K562 (cell line): ENCODE measurements at regions not wholly inside any gene's neighbourhood (a gene's known extent, or its start where the extent isn't known, plus 50 kb on each side); places are given as distances from the start of the nearest gene placed in this dataset.

Experiments used
- ATF6 ChIP-seq: sonication (generic); formaldehyde crosslinking; IDR thresholded peaks from 2 replicates; pipeline ENCODE4 v1.4.0; 2020; ENCODE audit warnings: mild to moderate bottlenecking, missing genetic modification reagents
- BDP1 ChIP-seq: IDR thresholded peaks from 3 replicates; pipeline ENCODE4 v1.6.1; 2011; ENCODE audit not compliant: insufficient read length, insufficient read depth
- CC2D1A ChIP-seq: fragments of 450-650 bp; IDR thresholded peaks from 2 replicates; pipeline ENCODE4 v1.6.1; 2017; ENCODE audit warnings: mild to moderate bottlenecking
- CEBPB ChIP-seq: fragments of 450-650 bp; IDR thresholded peaks from 2 replicates; pipeline ENCODE4 v1.6.1; 2016; ENCODE audit warnings: missing genetic modification characterization, missing compliant biosample characterization
- DDX20 ChIP-seq: fragments of 450-650 bp; IDR thresholded peaks from 2 replicates; pipeline ENCODE4 v1.6.1; 2016; ENCODE audit warnings: missing genetic modification characterization, low read depth, mild to moderate bottlenecking, missing compliant biosample characterization, moderate library complexity
- DIDO1 ChIP-seq: fragments of 450-650 bp; IDR thresholded peaks from 2 replicates; pipeline ENCODE4 v1.6.1; 2016; ENCODE audit warnings: low read depth, missing biosample characterization, missing genetic modification characterization
- FOS ChIP-seq: IDR thresholded peaks from 3 replicates; pipeline ENCODE4 v1.6.1; 2011; ENCODE audit not compliant: insufficient read length; ENCODE audit errors: extremely low read depth
- FOSL1 ChIP-seq: fragments of 200-800 bp; sonication (Bioruptor generic); conservative IDR thresholded peaks from 2 replicates; pipeline ENCODE4 v1.6.1; 2016; ENCODE audit warnings: missing genetic modification characterization, missing compliant biosample characterization
- FOXK1 ChIP-seq: sonication (generic); formaldehyde crosslinking; IDR thresholded peaks from 2 replicates; pipeline ENCODE4 v1.8.0; 2022; ENCODE audit warnings: missing genetic modification reagents, mild to moderate bottlenecking, borderline replicate concordance
- GMEB1 ChIP-seq: fragments of 250-450 bp; sonication (Bioruptor Pico); IDR thresholded peaks from 2 replicates; pipeline ENCODE4 v1.4.0; 2020; ENCODE audit warnings: mild to moderate bottlenecking
- HEY1 ChIP-seq: fragments of 250-450 bp; sonication (Bioruptor Pico); IDR thresholded peaks from 2 replicates; pipeline ENCODE4 v1.5.0; 2020; ENCODE audit warnings: mild to moderate bottlenecking, moderate library complexity, borderline replicate concordance
- HNRNPLL ChIP-seq: fragments of 200-400 bp; formaldehyde crosslinking; IDR thresholded peaks from 2 replicates; pipeline ENCODE4 v1.6.1; 2017; ENCODE audit warnings: low read length, low read depth, mild to moderate bottlenecking; ENCODE audit not compliant: poor library complexity, severe bottlenecking
- KAT2B ChIP-seq: IDR thresholded peaks from one replicate; pipeline ENCODE4 v1.6.1; 2012; ENCODE audit warnings: low read depth, mild to moderate bottlenecking, control low read depth, inconsistent platforms, low read length, moderate library complexity
- MCM3 ChIP-seq: fragments of 450-650 bp; IDR thresholded peaks from 2 replicates; pipeline ENCODE4 v1.6.1; 2016
- MCM5 ChIP-seq: fragments of 450-650 bp; IDR thresholded peaks from 2 replicates; pipeline ENCODE4 v1.6.1; 2016; ENCODE audit warnings: low read depth
- NCOA1 ChIP-seq: fragments of 450-650 bp; IDR thresholded peaks from 2 replicates; pipeline ENCODE4 v1.6.1; 2016; ENCODE audit warnings: low read depth
- NR2C1 ChIP-seq, 2 experiments: fragments of 450-650 bp; IDR thresholded peaks; 2 replicates each; pipeline ENCODE4 v1.6.1; 2017; ENCODE audit warnings: mild to moderate bottlenecking in 2 of 2, antibody characterized with exemption in 1 of 2, inconsistent platforms in 1 of 2, missing compliant biosample characterization in 1 of 2, missing genetic modification characterization in 1 of 2
- RCOR1 ChIP-seq, 2 experiments: IDR thresholded peaks; 2 replicates each; pipeline ENCODE4 v1.6.1; 2012; ENCODE audit warnings: low read depth in 2 of 2, low read length in 2 of 2, borderline replicate concordance in 1 of 2, improper control_type of control experiment in 1 of 2
- RHOXF2B ChIP-seq: fragments of 250-450 bp; sonication (Bioruptor Pico); conservative IDR thresholded peaks from 2 replicates; pipeline ENCODE4 v1.5.1; 2021
- TAL1 ChIP-seq: fragments of 450-650 bp; IDR thresholded peaks from 2 replicates; pipeline ENCODE4 v1.6.1; 2016; ENCODE audit warnings: mild to moderate bottlenecking
- TBL1XR1 ChIP-seq, 2 experiments: IDR thresholded peaks; 2 replicates each; pipeline ENCODE4 v1.6.1; 2012; ENCODE audit warnings: improper control_type of control experiment in 2 of 2, low read length in 2 of 2, mild to moderate bottlenecking in 1 of 2
- THRB ChIP-seq: fragments of 450-650 bp; formaldehyde crosslinking; conservative IDR thresholded peaks from 2 replicates; pipeline ENCODE4 v1.4.0; 2022; ENCODE audit warnings: mild to moderate bottlenecking, missing genetic modification characterization
- USF2 ChIP-seq: sonication (generic); formaldehyde crosslinking; IDR thresholded peaks from 2 replicates; pipeline ENCODE4 v1.5.0; 2020; ENCODE audit warnings: missing genetic modification reagents
- ZC3H4 ChIP-seq: sonication (generic); formaldehyde crosslinking; IDR thresholded peaks from 2 replicates; pipeline ENCODE4 v1.9.0; 2021; ENCODE audit warnings: missing genetic modification reagents, borderline replicate concordance
- ZNF583 ChIP-seq: fragments of 250-450 bp; sonication (Bioruptor Pico); IDR thresholded peaks from 2 replicates; pipeline ENCODE4 v1.4.0; 2020

GRCh38 chr1:222240536-222241181 lies 307.2 kb downstream of the HHIPL2 start (continued):
- TF ChIP-seq HEY1 (CRISPR knock-in tag) (no peak), BDP1 (no peak), ZC3H4 (CRISPR knock-in tag) (no peak), NCOA1 (no peak), NR2C1 (IDR thresholded peaks at IDR 0.05) (no peak), NR2C1 (tag; IDR thresholded peaks at IDR 0.05) (no peak), FOSL1 (peak; percentile 87), DIDO1 (tag) (no peak), FOS (no peak), CC2D1A (no peak), ZNF583 (CRISPR knock-in tag) (no peak), KAT2B (no peak), MCM5 (no peak), RHOXF2B (CRISPR knock-in tag) (no peak), GMEB1 (CRISPR knock-in tag) (no peak), DDX20 (tag) (no peak), TBL1XR1 (IDR thresholded peaks at IDR 0.05; ENCODE audit: low read length in 2 of 2) (no peak), ATF6 (CRISPR knock-in tag) (no peak), HNRNPLL (no peak), MCM3 (no peak), TAL1 (peak; percentile 72), CEBPB (tag) (no peak), FOXK1 (CRISPR knock-in tag) (no peak), USF2 (no peak), THRB (CRISPR knock-in tag) (no peak), RCOR1 (IDR thresholded peaks at IDR 0.05; ENCODE audit: borderline replicate concordance in 1 of 2, low read depth in 2 of 2, low read length in 2 of 2) (0 out of 4 replicates have a peak, but pooled peaks of 1 of the 2 experiments have one; percentile 31)
